Nephron progenitor cell (in vitro differentiated cells): ENCODE measurements at regions not wholly inside any gene's neighbourhood (a gene's known extent, or its start where the extent isn't known, plus 50 kb on each side); places are given as distances from the start of the nearest gene placed in this dataset.

Experiments used
- DNase-seq: peaks from one replicate; pipeline ENCODE4 v3.0.0; 2021
- H3K27ac Mint-ChIP-seq: 2 replicates; pipeline ENCODE4 v1.8.0; 2021; ENCODE audit warnings: mild to moderate bottlenecking, moderate library complexity, mixed read lengths
- H3K27me3 Mint-ChIP-seq: 2 replicates; pipeline ENCODE4 v1.8.0; 2021; ENCODE audit warnings: mild to moderate bottlenecking, low read depth, mixed read lengths; ENCODE audit not compliant: poor library complexity
- H3K36me3 Mint-ChIP-seq: 2 replicates; pipeline ENCODE4 v1.8.0; 2021; ENCODE audit warnings: low read depth, mixed read lengths
- H3K4me1 Mint-ChIP-seq: 2 replicates; pipeline ENCODE4 v1.8.0; 2021; ENCODE audit warnings: mixed read lengths
- H3K4me3 Mint-ChIP-seq: 2 replicates; pipeline ENCODE4 v1.8.0; 2021; ENCODE audit warnings: mild to moderate bottlenecking, moderate library complexity, mixed read lengths
- H3K9me3 Mint-ChIP-seq: 2 replicates; pipeline ENCODE4 v1.8.0; 2021; ENCODE audit warnings: mild to moderate bottlenecking, moderate library complexity, mixed read lengths
- CTCF ChIP-seq: fragments of 200-600 bp; sonication (generic); IDR thresholded peaks from 2 replicates; pipeline ENCODE4 v1.5.0; 2021; ENCODE audit warnings: antibody characterized with exemption

DNA sequence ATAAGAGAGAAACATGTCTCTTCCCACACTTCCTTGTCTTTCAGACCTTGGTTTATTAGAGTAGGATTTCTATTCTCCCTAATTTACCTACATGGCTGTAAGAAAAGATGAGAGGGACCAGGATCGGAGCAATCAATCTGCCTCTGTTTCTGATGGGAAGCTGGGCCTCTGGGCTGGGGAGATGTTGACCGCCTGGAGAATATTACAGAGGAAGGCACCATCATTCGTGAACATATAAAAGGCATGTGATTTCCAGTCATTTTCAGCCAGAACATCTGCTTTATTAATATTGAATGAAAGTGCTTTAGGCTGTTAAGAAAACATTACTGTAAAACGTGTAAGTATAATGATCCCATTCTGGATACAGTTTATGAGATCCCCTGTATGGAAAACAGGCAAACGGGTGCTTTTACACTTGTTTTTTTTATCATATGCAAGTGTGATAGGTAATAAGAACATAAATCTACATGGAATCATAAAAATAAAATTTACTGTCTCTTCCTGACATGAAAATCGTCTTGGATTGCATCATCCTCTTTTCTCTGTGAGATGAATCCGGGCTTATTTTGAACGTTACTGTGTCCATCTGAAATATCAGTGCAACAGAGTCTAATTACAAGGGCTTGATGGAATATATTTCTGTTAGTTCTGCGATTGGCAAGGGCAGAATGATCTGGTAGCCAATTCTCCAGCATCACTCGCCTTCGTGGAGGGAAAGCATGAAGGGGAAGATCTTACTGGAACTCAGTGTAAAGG lies 94.5 kb upstream of the BAIAP2L1 start:
- DNase-seq, result no peak
- H3K36me3 Mint-ChIP-seq, result no peaks in the 10 kb centered on the region
- H3K4me3 Mint-ChIP-seq, result no peak overlapping the region
- no peak for TF ChIP-seq CTCF
- H3K27me3 Mint-ChIP-seq, result peaks cover 11% of the 10 kb centered on the region
- no peak overlapping the region for H3K27ac Mint-ChIP-seq
- peaks cover 56% of the 10 kb centered on the region for H3K9me3 Mint-ChIP-seq
- no peaks in the 10 kb centered on the region for H3K4me1 Mint-ChIP-seq

- no peak for DNase-seq
- no peaks in the 10 kb centered on the region for H3K36me3 Mint-ChIP-seq
- no peaks in the 10 kb centered on the region for H3K4me1 Mint-ChIP-seq
- peaks cover 24% of the 10 kb centered on the region for H3K27me3 Mint-ChIP-seq
- TF ChIP-seq CTCF, result no peak
- H3K4me3 Mint-ChIP-seq, result no peak overlapping the region
- H3K9me3 Mint-ChIP-seq, result peaks cover 41% of the 10 kb centered on the region
- no peak overlapping the region for H3K27ac Mint-ChIP-seq
Measured at GRCh38 chr7:98493030-98493778, 92.3 kb upstream of the BAIAP2L1 start.

DNA sequence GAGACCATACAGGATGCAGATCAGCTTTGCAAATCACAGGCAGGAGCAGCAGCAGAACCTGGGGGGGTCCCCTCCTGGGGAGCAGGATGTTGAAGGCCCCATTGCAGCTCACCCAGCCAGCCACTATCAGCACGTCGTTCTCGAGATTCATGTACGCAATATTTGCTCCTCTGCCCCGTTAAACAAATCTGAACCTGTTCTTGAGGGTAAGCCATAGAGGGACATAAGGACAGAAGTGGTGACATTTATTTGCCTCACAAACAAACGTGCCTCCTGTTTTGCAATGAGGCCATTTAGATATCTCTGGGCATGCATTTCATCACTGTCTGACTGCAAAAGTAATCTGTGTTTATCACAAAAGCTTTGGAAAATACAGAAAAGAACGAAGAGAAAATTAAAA lies 87.3 kb upstream of the BAIAP2L1 start:
- Mint-ChIP-seq H3K27me3 (peaks cover 33% of the 10 kb centered on the region), H3K9me3 (peaks cover 3% of the 10 kb centered on the region), H3K36me3 (no peaks in the 10 kb centered on the region), H3K4me1 (no peaks in the 10 kb centered on the region), H3K27ac (no peak overlapping the region), H3K4me3 (no peak overlapping the region)
- TF ChIP-seq CTCF, result no peak
- no peak for DNase-seq

DNA sequence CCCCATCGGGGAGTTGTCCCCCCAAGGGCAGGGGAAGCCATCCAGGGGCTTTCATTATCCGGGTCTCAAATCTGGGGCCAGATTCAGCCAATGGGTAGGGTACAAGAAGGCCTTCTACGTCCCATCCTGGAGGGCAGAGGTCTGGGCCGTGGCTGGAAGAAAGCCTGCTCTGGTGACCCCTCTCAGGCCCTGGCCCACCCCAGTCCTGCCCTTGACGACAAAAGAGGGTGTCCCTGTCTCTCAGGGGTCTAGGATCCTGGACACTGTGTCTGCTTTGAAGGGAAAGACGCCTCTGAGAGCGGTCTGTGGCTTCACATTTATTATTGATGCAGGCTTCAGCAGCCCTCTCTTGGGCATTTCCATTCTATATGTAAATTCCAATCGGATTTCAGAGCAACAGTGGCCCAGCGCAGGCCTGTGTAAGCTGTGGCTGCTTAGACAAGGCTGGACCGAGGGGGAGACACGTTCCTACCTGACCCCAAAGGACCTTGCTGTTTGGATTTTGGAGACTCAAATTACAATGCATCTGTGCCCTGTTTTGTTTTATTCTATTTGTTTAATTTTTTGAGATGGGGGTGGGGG lies 83.2 kb upstream of the BAIAP2L1 start:
- H3K9me3 Mint-ChIP-seq, result peaks cover 32% of the 10 kb centered on the region
- H3K27ac Mint-ChIP-seq, result no peak overlapping the region
- no peaks in the 10 kb centered on the region for H3K36me3 Mint-ChIP-seq
- H3K27me3 Mint-ChIP-seq, result peaks cover 22% of the 10 kb centered on the region
- TF ChIP-seq CTCF, result no peak
- no peak for DNase-seq
- no peak overlapping the region for H3K4me3 Mint-ChIP-seq
- H3K4me1 Mint-ChIP-seq, result no peaks in the 10 kb centered on the region

DNA sequence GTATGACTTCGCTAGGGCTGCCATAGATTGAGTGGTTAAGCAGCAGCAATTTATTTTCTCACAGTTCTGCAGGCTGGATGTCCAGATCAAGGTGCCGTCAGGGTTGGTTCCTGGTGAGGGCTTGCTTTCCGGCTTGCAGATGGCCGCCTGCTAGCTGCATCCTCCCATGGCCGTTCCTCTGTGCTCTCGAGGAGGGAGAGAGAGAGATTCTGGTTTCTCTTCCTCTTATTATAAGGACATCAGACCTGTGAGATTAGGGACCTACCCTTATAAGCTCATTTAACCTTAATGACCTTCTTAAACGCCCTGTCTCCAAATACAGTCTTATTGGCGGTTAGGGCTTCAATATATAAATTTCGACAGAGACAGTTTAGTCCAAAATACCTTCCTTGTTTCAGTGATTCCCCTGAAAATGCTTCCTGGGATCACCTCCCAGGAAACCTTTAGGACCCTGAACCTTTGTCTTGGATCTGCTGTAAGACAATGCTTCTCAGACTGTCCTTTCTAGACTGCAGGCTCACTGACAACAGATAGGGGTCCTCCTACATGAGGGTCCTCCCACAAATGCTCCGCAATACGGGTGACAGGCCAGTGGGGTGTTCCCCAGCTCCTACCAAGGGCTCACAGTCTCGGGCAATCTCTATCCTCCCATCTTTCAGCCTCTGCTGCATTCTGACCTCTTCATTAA lies 82.5 kb upstream of the BAIAP2L1 start:
- peaks cover 34% of the 10 kb centered on the region for H3K9me3 Mint-ChIP-seq
- no peaks in the 10 kb centered on the region for H3K36me3 Mint-ChIP-seq
- no peak overlapping the region for H3K4me3 Mint-ChIP-seq
- DNase-seq, result no peak
- no peaks in the 10 kb centered on the region for H3K4me1 Mint-ChIP-seq
- no peak for TF ChIP-seq CTCF
- no peak overlapping the region for H3K27ac Mint-ChIP-seq
- peaks cover 19% of the 10 kb centered on the region for H3K27me3 Mint-ChIP-seq
